ENCODE measurements at regions not wholly inside any gene's neighbourhood (a gene's known extent, or its start where the extent isn't known, plus 50 kb on each side); places are given as distances from the start of the nearest gene placed in this dataset.
"Not testable (repeated sequence)": the region's sequence is repeated elsewhere in the genome, so short reads cannot be mapped to it uniquely, and the experiment has no call there.

DNA sequence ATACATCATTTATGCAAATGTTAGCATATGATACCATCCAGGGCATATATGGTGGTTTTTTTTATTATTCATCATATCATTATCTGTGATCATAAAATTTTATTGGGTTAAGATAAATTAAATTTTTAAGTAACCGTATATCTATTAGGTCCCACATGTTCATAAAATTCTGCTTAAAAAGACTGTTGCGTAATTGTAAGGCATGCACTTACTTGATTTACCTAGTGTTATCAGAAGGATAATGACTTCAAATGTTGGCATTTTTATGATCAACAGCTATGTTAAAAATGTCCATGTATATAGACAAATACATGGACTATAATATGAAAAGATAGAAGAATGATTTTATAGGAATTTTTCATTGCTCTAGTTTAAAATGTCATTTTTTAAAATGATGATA is 1625.5 kb upstream of the CELF4 start:
- in situ Hi-C loops (cut with HindIII; ENCODE audit: low sequenced_read_pairs): no loop called here

DNA sequence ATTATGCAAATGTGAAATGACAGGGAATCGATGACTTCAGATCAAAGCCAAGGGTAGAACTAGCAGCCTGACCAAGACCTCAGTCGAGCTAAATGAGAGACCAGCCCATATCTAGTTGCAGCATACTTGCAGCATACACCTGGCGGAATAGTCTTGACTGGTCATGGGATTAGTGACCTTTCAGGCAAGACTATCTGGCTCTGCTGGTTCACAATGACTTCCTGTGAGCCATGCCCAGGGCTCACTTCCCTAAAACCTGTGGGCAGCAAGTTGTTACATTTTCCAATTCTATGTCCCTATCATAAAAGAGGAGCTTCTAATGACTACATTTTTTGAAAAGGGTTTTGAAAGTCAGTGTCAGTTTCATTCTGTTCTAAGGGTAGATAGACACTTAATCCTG is 1624.9 kb upstream of the CELF4 start:
- in situ Hi-C loops (cut with HindIII; ENCODE audit: low sequenced_read_pairs): no loop called here

DNA sequence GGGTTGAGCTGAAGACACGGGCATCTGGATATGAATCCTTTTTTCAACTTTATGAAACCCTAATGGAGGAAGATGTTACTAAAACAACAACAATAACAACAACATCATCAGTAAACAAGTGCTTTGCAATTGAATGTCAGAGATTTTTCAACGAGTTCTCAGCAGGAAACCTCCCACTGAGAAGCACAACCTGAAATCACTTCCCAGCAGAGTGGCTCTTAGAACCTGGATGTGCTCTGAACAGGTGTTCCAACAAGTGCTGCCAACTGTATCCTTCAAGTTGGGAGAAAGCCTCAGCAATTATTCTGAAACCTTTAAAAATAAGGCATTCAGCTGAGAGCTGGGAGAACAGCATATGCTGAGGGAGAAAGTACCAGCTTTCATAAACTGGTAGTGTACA is 1622.7 kb upstream of the CELF4 start:
- in situ Hi-C loops (cut with HindIII; ENCODE audit: low sequenced_read_pairs): no loop called here

DNA sequence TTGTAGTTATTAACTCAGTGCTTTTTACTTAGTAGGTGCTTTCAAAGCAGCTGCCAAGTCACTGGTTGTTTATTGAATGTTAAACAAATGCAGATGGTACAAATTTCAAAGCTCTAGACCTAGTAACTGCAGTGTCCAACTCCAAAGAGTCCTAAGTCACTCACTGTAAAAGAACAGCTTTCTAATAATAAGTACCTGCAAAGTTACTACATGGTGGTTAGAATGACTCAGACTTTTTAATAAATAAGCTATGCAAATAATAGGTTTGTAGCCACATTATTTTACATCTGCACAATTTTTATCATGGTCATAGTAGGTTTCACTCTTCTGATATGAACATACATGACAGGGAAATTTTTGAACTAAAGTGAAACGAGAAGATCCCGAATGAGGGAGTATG is 1620.4 kb upstream of the CELF4 start:
- in situ Hi-C loops (cut with HindIII; ENCODE audit: low sequenced_read_pairs): no loop called here

DNA sequence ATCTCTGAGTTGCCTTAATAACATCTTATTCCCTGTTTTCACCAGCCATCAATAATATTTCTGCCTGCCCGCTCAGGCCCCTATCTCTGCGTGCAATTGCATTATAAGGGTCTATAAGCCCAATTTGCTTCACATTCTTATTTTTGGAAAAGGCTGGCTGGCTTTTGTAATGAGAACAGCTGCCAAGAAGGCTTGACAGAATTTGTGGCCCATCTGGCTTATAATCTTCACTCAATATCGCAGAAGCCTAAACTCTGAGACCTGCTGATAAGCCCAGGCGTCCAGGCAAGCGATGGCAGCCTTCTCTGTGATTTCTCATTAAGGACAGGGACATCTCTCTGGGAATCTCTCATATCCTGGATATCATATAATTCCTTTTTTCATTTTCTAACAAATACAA is 1618.6 kb upstream of the CELF4 start:
- in situ Hi-C loops (cut with HindIII; ENCODE audit: low sequenced_read_pairs): no loop called here

DNA sequence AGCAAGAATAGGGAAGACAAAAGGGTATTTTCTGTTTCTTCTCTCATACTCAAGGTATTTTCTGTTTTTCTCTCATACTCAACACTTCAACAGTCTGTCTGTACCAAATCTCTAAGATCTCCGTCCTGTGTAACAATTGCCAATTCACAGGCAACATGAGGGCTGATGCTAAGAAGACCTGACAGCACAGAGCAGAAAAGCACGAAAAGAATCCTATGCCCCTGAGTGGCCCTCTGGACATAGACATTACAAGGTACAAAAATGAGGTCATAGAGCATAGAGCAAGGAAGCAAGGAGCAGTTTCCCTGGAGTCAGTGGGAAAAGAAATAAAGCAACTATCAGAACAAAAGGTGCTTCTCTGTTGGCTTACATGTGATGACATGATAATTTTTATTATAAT is 1612.6 kb upstream of the CELF4 start:
- in situ Hi-C loops (cut with HindIII; ENCODE audit: low sequenced_read_pairs): no loop called here

DNA sequence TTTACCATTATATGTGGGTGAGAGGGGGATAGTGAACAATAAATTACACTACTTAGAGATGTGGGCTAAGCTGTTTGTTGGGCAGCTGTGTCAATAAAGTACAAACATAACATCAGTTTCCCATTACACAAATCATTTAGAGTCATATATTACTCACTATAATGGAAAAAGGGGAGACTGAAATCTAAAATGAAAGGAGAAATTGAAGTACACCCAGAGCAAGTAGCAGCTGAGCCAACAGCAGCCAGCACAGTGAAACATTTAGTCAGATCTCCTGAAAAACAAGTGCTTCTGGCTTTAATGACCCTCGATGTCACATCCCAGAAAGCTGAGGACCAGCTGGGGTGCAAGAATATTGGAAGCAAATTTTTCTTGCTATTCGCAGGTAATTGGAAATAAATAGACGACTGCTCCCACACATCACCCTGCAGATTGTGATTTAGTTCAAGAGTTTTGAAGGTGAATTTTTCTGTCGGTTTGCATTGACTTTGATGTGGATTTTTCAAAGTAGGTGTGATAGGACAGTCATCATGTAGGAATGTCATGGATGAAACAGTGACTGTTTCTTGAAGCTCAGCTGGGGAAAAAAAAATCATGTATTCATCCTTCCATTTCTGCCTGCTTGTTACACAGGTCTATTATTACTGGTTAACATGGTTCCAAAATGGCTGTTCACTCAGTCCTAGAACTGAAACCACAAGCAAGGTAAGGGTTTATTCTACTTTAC is 1607.3 kb upstream of the CELF4 start:
- in situ Hi-C loops (cut with HindIII; ENCODE audit: low sequenced_read_pairs): no loop called here

DNA sequence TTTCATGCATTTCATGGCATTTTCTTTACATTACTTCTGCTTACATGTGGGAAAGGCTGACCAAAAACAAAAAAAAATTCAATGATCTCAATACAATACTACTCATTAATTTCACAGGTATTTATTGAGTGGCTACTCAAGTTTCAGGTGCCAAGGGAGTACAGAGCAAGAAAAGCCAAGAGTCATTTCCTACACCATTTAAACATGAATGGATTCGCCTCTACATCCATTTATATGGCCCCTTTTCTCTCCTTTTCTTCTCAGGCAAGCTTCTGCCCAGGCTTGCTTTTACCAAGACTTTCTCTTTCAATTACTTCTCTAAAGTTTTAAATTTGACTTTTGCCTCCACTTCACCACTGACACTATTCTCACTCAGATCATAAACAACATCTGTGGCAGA is 1603.1 kb upstream of the CELF4 start:
- in situ Hi-C loops (cut with HindIII; ENCODE audit: low sequenced_read_pairs): no loop called here

DNA sequence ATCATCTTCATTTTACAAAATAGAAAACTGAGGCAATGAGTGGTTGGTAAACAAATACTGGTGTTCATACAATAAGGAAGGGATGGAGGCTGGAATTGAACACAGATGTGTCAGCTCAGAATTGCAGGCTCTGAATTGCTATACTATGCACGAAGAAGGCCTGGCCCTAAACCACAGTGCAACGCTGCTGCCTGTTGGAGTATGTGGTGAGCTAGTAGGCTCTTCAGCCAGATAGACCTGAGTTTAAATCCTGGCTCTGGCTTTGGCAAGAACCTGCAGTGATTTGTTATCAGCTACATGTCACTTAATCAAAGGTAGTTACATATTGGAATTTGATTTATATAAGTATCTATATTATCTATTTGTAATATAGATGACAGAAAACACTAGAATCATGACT is 1602.4 kb upstream of the CELF4 start:
- in situ Hi-C loops (cut with HindIII; ENCODE audit: low sequenced_read_pairs): no loop called here

DNA sequence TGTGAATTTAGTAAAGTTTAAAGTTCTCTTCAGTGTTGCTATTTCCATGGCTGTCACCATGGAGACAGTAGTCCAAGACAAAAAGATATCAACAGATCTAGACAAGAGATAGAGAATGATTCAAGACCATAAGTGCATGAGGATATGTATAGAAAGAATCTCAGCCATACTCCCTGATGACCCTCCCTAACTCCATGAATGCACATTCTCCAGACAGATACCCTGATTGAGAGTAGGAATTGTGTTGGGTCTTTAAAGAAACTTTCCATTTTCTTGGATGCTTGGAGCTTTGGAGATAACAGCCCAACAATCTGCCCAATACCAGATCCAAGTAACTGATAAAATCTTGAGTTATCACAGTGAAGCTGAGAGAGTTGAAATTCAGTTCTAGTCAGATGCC is 1601.2 kb upstream of the CELF4 start:
- in situ Hi-C loops (cut with HindIII; ENCODE audit: low sequenced_read_pairs): no loop called here

DNA sequence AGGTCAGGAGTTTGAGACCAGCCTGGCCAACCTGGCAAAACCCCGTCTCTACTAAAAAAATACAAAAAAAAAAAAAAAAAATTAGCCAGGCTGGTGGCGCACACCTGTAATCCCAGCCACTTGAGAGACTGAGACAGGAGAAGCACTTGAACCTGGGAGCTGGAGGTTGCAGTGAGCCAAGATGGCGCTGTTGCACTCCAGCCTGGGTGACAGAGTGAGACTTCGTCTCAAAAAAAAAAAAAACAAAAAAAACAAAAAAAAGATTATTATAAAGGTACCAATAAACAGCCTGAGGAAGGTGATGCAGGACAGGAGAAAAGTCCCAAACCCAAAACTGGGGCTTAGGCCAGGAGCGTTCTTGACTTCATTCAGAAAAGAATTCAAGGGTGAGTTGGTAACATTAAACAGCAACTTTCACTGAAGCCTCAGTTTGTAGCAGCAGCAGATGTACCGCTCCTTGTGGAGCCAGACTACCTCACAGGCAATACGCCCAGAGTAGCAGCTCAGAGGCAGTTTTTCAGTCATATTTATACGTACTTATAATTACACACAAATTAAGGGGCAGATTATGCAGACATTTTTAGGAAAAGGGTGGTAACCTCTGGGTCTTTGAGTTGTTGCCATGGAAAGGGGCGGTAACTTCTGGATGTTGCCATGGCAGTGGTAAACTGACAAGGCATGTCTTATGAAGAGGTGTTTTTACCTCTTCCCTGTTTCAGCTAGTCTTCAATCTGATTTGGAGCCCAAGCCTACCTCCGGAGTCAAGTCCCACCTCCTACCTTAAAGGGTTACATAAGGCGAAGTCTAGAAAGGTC is 1596.6 kb upstream of the CELF4 start:
- in situ Hi-C loops (cut with HindIII; ENCODE audit: low sequenced_read_pairs): no loop called here

DNA sequence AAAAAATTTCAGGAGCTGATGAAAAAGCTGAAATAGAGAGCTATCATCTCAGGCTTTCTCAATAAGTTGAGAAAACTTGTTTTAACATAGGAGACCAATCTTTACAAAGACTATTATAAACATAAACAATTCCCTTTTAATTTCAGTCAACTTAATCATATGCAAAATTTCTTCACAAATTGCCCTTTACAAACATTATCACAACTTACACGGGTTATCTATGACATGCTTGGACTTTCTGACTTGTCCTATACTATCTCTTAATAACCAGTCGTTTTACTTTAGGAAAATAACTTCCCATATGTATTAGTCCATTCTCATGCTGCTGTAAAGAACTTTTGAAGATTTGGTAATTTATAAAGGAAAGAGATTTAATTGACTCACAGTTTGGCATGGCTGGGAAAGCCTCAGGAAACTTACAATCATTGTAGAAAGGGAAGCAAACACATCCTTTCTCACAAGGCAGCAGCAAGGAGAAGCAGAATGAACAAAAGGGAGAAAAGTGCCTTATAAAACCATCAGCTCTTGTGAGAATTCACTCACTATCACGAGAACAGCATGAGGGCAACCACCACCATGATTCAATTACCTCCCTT is 1583.7 kb upstream of the CELF4 start:
- in situ Hi-C loops (cut with HindIII; ENCODE audit: low sequenced_read_pairs): no loop called here

DNA sequence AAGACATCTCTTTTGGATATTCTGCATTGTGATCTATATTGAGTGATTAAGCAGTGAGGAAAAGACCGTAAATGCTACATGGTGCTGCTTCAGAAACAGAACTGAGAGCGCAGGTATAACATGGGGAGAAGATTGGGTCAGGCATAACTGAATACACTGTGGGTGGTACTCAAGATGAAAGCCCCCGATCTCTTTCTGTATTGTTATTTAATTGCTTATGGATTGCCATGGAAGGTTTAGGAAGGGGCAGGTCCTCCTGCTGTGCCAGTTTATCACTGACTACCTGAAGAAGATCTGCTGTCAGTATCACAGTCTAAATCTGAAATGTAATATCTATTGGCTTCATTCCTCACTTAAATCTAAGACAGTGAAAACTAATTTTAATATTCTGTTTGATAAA is 1568.7 kb upstream of the CELF4 start:
- in situ Hi-C loops (cut with HindIII; ENCODE audit: low sequenced_read_pairs): no loop called here

DNA sequence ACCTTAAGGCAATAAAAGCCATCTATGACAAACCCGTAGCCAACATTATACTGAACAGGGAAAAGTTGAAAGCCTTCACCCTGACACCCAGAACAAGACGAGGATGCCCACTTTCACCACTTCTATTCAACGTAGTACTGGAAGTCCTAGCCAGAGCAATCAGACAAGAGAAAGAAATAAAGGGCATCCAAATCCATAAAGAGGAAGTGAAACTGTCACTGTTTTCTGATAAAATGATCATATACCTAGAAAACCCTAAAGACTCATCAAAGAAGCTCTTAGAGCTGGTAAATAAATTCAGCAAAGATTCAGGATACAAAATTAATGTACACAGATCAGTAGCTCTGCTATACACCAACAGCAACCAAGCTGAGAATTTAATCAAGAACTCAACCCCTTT is 1561.9 kb upstream of the CELF4 start:
- in situ Hi-C loops (cut with HindIII; ENCODE audit: low sequenced_read_pairs): not testable (repeated sequence)

DNA sequence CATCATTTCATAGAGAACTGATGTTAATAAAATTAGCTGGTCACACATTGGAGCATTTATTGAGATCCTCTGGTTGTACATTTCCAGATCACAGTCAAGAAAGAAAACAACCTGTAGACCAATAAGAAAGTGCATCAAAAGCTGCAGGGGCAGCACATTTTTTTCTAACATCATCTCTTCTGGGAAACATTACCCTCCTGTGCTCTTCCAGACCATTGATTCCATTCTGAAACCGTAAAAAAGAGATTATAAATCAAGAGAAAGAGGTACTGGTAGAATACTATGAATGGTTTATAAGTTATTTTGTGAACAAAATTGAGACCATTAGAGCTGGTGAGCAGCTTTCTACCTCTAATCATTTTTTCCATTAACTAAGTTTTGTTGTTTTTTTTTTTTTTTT is 1548.2 kb upstream of the CELF4 start:
- in situ Hi-C loops (cut with HindIII; ENCODE audit: low sequenced_read_pairs): no loop called here

DNA sequence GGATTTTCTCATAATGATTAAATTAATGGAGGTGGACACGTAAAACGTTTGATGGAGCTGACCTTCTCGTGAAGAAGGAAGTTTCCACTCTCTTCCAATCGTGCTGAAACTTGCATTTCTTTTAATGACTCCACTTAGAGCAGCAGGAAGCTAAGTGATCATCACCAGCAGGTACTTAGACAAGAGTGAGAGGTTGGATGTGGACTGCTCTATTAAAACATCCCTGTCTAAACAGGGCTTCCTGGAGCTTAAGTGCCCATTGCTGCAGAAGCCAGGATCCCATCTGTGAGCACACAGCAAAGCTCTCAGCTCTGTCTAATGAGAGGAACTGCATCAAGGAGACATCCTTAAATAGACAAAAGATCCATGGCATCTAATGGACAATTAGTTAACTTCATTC is 1539.5 kb upstream of the CELF4 start:
- in situ Hi-C loops (cut with HindIII; ENCODE audit: low sequenced_read_pairs): no loop called here

DNA sequence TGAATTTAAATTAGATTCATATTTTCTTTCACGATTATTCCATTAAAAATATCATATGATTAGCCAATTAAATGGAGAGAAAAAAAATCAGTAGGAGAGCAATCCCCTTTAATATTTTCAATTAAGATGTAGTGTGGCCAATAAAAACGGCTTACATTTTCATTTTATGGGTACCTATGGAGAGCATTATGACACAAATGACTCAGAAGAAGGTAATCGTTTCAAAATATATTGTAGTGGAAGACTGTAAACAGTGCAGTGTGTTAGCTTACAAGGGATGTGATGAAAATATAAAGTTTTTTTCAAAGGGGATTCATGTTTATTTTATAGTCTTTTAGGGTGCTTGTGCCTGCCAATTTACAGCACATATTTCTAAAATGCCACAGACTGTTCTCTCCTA is 1507.4 kb upstream of the CELF4 start:
- in situ Hi-C loops (cut with HindIII; ENCODE audit: low sequenced_read_pairs): no loop called here

DNA sequence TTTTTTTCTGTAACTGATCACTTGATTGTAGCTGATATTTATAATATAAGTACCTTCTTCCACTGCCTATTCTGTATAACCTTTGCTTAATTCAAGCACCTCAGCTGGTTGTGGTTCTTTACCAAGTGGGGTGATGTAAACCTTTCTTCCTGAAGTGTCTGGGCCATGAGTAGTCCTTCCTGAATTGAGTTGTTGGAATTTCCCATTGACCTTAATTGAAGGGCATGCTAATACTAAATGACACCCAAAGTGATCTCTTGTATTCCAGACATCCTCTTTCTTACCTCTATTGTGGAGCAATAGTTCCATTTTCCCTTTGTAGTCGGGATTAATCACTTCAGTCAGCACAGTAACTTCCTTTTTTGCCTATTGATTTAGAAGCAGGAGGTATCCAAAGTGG is 1496.8 kb upstream of the CELF4 start:
- in situ Hi-C loops (cut with HindIII; ENCODE audit: low sequenced_read_pairs): no loop called here

DNA sequence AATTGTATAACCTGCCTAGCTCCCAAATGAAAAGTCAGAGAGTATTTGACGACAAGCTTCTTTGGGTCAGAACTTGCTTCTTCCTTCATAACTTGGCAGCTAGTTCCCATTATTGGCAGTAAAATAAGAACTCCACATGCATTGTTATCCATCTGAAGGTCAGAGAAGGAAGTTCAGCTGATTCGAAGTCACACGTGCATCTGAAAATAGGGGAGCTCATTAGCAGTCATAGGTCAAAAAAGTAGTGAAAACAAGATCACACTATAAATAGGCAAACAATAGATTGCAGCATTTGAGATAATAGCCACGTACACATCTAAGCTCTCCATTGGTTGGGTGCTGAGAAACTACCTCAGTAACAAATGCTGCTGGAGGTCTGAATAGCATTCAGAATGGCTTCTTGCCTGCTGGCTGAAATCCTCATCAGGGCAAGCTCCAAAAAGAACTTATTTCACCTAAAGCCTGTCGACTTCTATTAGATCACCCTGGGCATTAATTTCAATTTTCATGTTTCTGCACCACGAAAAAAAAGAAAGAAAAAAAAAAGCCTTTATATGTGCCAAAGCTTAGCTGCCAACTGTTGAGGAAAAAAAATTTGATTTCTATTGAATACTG is 1492.9 kb upstream of the CELF4 start:
- in situ Hi-C loops (cut with HindIII; ENCODE audit: low sequenced_read_pairs): no loop called here

DNA sequence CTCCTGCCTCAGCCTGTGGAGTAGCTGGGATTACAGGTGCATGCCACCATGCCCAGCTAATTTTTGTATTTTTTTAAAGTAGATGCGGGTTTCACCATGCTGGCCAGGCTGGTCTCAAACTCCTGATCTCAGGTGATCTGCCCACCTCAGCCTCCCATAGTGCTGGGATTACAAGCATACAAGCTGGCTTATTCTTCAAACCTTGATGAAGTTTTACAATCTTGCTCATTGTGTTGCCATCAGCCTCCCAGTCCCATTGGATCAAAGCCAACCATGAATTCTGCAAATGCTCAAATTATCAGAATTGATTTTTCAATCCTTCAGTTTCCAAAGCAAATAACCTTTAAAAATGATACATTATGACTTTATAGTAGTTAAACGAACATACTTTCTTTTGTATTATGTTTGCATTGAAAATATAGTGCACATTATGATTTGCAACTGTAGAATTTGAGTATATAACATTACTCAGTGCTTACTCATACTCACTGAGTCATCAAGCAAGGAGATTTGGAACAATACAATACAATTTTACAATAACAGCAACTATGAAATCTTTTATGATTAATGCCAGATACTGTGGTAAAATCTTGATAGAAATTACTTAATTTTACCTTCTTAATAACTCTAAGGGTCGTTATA is 1491.9 kb upstream of the CELF4 start:
- in situ Hi-C loops (cut with HindIII; ENCODE audit: low sequenced_read_pairs): no loop called here

DNA sequence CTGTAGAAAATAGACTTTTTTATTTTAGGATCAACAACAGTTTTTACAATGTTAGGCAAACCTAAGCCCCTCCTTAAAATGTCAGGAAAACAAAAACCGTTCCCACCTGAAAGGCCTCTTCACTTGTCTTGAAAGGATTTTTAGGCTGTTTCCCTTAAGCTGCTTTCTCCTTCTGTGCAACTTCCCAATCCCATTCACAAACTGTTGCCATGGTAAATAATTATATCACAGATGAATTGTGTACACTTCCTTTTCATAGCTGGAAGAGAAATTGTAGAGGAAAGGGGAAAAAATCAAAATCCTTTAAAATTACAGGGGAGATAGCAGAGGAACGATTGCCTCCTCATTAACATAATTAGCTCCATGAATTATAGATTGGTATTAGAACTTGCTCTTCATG is 1488.0 kb upstream of the CELF4 start:
- in situ Hi-C loops (cut with HindIII; ENCODE audit: low sequenced_read_pairs): no loop called here

All from DLD1 (cell line).